ENCODE measurements at regions not wholly inside any gene's neighbourhood (a gene's known extent, or its start where the extent isn't known, plus 50 kb on each side); places are given as distances from the start of the nearest gene placed in this dataset.
"Not testable (repeated sequence)": the region's sequence is repeated elsewhere in the genome, so short reads cannot be mapped to it uniquely, and the experiment has no call there.

DNA sequence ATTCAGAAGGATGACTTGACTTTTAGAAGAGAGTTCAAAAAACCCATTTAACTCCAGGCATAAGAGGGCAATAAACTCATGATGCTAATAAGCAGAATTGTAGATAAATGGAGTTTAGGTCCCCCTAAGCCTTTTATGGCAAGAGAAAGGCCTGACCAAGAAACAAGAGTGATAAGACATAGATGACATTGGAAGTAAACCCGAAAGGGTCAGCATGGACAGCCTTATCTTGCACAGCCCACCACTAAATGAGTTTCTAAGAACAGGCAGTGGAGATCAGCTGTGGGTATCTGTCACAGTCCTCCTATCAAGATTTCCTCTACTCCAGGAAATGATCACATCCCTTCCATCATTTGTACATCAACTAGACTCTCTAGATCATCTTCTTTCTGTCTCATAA, 457.9 kb upstream of the ADAMTS9 start:
- no peak for DNase-seq (ENCODE audit: low read depth)
- no peak overlapping the region for H3K4me3 ChIP-seq (ENCODE audit: low read length)
- TF ChIP-seq CTCF (conservative IDR thresholded peaks at IDR 0.05; ENCODE audit: low read depth, low read length): no peak

- no peak for TF ChIP-seq CTCF (conservative IDR thresholded peaks at IDR 0.05; ENCODE audit: low read depth, low read length)
- no peak overlapping the region for H3K4me3 ChIP-seq (ENCODE audit: low read length)
- DNase-seq (ENCODE audit: low read depth): no peak
These were observed 457.1 kb upstream of the ADAMTS9 start for GRCh38 chr3:65144791-65145351.

DNA sequence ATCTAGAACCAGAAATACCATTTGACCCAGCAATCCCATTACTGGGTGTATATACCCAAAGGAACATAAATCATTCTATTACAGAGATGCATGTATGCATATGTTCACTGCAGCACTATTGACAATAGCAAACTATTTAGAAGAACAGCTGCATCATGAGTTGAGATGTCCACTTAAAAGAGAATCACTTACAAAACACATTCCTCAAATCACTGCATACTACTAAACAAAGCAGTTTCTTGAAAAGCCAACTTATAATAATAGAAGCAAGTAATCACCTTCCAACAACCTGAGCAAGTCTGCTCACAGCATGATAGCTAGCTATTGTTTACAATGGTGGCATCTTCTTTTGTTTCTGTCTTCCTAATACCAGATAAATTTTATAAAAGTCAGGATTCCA, 454.7 kb upstream of the ADAMTS9 start:
- no peak for TF ChIP-seq CTCF (conservative IDR thresholded peaks at IDR 0.05; ENCODE audit: low read depth, low read length)
- no peak overlapping the region for H3K4me3 ChIP-seq (ENCODE audit: low read length)
- no peak for DNase-seq (ENCODE audit: low read depth)

DNA sequence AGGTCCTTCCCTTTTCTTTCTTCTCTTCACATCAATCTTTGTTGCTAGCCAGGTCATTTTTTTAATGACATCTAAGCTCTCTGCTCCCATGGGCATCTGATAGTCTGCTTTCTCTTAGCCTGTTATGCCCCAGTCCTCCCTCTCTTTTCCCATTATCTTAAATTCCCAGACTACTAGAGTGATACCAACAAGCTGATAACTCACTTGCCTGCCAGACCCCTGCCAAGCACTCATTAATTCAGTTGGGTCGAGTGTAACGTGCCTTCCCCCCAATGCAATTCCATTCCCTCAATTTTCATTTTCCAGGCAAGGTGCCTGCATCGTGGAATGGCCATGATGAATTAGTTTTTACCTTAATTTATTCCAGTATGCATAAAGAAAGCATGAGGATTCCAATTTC, 450.8 kb upstream of the ADAMTS9 start:
- H3K4me3 ChIP-seq (ENCODE audit: low read length): no peak overlapping the region
- no peak for TF ChIP-seq CTCF (conservative IDR thresholded peaks at IDR 0.05; ENCODE audit: low read depth, low read length)
- no peak for DNase-seq (ENCODE audit: low read depth)

DNA sequence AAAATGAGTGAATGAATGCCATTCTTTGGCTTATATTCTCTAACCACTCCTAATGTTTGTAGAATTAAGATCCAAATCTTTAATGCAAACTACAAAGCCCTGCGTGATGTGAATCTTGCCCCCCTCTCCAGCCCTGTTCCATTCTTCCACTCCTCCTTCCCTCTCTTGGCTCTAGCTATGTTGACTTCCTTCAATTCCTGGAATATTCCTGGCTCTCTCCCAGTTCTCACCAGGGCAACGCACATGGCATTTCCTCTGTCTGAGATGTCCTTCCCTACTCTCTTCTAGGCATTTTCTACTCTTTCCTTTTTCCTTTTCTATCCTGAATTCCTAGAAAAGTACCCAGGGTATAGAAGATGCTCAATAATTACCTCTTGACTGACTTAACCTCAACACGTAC, 446.0 kb upstream of the ADAMTS9 start:
- H3K4me3 ChIP-seq (ENCODE audit: low read length); DNase-seq (ENCODE audit: low read depth): not testable (repeated sequence)

DNA sequence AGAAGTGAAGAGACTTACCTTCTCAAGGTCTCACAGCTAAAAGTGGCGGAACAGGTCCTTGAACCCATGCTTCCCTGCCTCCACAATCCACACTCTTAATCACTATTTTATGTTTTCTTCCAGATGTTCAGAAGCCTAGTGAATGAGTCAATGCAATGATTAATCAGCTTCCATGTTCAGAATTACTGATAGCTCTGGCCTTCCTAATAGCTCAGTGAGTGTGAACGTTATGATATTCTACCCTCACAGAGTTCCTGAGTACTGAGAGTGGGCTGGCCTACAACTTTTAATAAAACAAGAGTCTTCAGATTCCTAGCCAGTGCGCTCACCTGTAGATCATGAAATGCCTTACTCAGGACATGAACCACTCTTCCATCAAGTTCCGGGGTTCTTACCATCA, 443.0 kb upstream of the ADAMTS9 start:
- TF ChIP-seq CTCF (conservative IDR thresholded peaks at IDR 0.05; ENCODE audit: low read depth, low read length): no peak
- H3K4me3 ChIP-seq (ENCODE audit: low read length): no peak overlapping the region
- DNase-seq (ENCODE audit: low read depth): no peak

DNA sequence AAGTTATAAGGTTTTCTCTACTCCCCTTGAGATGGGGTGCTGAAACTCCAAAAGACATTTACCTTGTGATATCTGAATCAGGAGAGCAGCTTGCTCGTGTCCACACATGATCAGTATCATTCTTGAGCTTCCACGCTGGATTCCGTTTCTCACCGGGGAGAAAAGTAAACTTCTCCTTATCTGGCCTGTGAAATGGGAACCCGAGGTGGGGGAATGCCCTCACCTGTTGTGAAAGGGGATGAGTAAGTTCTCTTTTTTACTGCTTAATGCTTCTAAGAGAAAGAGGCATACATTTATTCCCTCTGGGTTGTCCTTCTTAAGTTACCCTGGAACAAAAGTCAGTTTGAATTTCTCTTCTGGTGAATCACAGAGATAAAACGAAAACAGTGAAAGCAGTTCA, 440.5 kb upstream of the ADAMTS9 start:
- no peak overlapping the region for H3K4me3 ChIP-seq (ENCODE audit: low read length)
- no peak for TF ChIP-seq CTCF (conservative IDR thresholded peaks at IDR 0.05; ENCODE audit: low read depth, low read length)
- DNase-seq (ENCODE audit: low read depth): no peak
